ENCODE measurements at regions not wholly inside any gene's neighbourhood (a gene's known extent, or its start where the extent isn't known, plus 50 kb on each side); places are given as distances from the start of the nearest gene placed in this dataset.

GRCh38 chr4:107243141-107243781 is 207.1 kb upstream of the DKK2 start:
- no peak for DNase-seq

DNA sequence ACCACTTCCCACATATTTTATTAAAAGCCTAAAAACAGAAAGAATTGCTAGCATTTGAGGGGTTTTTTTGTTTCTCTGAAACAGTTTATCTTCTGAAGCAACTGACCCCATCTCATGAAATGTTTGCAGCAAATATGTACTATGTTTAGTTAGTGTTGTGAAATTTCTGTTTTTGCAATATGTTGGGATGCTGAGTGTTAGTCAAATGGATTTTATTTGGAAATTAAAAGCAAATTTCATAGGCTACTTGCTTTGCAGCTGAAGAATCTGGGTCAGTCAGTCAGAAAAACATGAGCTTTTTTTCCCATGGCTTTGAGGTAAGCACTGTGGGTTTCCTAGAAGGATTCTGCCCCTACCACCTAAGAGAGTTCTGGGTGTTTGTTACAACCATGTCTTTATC is 184.9 kb upstream of the DKK2 start:
- no peak for DNase-seq

- DNase-seq = no peak
These were observed 183.6 kb upstream of the DKK2 start for GRCh38 chr4:107219681-107220080.

- DNase-seq = no peak
These were observed 180.3 kb upstream of the DKK2 start for GRCh38 chr4:107216379-107216778.

DNA sequence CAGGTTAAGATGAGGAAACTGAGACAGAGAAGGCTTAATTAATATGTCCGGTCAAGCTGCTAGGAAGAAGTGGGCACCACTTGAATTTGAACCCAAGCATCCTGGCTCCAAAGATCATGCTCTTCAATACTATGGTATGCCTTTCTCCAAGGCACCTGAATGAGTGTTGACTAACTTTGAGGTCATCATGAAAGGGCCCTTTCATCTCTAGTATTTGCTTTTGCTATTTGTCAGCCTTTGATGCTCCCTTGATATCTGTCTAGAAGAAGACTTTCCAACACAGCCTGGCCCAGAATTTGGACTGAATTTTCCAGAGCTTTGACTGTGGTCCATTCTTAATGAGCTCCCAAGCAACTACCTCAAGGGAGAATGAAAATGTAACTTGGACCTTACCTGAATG is 179.1 kb upstream of the DKK2 start:
- DNase-seq = no peak

DNA sequence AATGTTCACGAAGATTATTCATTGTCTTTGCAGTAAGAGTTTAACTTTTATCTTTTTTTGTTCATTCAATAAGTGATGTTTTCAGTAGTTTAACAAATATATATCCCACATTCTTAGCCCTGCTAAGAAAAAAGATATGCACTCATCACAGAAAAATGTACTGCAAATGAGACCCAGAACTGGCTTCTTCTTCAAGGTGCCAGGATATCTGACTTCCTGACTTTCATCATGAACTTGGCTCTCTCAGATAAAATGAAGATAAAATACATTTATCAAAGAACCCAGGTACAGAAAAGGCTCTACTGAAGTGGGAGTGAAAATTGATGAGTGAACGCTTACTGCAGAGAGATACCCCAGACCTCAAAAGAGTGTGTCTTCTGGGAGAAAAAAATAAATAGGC is 177.8 kb upstream of the DKK2 start:
- DNase-seq = no peak

- no peak for DNase-seq
These were observed 177.3 kb upstream of the DKK2 start for GRCh38 chr4:107213410-107213809.

GRCh38 chr4:107212565-107212964 is 176.5 kb upstream of the DKK2 start:
- DNase-seq = no peak

DNA sequence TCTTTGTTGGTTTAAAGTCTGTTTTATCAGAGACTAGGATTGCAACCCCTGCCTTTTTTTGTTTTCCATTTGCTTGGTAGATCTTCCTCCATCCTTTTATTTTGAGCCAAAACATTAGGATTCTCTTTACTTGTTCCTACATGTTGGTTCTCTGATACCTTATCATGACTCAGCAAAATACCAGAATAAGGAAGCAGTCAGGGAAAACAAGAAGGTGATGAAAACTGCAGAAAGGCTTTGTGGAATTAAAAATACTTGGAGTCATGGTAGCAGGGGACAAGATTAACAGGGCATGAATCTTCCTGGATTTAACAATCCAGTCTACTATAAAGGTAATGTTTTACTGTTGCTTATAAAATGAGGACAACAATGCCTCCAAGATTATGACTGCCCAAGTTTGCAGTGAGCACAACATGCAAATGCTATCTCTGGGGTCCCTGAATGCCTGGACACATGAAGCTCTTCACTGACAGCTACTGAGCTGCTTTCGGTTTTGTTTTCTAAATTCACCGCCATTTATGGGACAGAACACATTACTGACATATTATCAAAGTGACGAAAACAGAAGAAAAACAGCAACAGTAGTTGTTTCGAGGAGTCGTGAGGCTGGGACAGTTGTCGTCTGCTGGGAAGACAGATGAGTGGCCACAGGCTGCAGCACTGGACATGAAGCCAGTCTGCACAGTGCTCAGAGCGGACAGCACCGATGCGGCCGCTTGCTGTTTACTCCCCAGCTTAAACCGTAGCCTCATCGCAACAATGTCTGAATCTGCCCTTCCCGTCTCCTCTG is 174.5 kb upstream of the DKK2 start:
- no peak for DNase-seq

- DNase-seq = no peak
These were observed 167.6 kb upstream of the DKK2 start for GRCh38 chr4:107203733-107204132.

DNA sequence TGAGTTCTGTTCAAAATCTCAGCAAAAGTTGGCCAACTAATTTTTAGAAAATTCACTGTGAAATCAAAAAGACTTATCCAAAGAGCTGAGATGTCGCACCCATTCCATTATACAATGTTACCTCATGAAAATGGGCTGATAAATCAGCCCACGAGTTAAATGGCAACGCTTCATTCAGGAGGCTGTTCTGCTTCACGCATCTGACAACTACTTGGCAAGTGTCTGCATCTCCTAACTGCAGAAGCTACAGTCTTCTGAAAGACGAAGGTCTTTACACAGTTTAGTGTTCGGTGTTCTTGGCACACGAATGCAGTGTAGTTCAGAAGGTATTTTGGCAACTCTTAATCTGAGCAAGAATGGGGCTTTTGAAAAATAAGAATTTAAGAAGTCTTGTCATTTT is 166.6 kb upstream of the DKK2 start:
- DNase-seq = no peak

GRCh38 chr4:107197121-107197520 is 161.0 kb upstream of the DKK2 start:
- no peak for DNase-seq

DNA sequence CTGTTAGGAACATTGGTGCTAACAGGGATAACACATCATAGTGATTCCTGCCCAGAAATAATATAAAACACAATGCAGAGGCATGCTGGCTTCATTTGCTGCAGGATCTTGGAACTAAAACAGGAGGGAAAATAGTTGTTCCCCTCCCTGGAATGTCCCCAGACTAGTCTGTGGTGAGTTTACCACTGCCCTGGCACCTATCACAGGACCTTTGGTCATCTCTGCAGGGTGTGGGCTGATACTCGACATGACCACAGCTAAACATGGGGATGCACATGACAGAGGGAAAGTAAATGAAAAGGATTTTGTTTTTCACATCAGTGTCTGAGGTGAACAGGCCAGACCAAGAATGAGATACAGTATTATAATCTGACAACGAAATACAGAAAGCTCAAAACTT is 160.2 kb upstream of the DKK2 start:
- no peak for DNase-seq

- no peak for DNase-seq
These were observed 157.9 kb upstream of the DKK2 start for GRCh38 chr4:107194005-107194404.

DNA sequence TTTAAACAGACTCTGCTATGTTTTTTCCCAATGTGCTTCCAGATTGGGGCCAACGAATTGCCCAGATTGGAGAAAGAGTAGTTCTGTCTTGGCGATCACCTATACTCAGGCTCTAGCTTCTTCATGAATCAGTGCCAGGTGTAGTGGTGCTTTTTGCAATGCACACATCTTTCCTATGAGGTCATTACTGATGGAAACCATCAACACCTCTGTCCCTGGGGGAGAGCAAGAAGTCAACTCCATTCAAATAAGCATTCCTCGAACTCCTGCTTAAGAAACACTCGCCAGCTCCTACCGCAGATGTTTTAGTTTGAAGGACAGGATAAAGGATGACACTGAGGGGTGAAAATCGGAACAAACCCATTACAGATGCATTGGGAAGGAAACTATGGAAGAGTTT is 156.5 kb upstream of the DKK2 start:
- DNase-seq = no peak

GRCh38 chr4:107187091-107187490 is 151.0 kb upstream of the DKK2 start:
- DNase-seq = no peak

DNA sequence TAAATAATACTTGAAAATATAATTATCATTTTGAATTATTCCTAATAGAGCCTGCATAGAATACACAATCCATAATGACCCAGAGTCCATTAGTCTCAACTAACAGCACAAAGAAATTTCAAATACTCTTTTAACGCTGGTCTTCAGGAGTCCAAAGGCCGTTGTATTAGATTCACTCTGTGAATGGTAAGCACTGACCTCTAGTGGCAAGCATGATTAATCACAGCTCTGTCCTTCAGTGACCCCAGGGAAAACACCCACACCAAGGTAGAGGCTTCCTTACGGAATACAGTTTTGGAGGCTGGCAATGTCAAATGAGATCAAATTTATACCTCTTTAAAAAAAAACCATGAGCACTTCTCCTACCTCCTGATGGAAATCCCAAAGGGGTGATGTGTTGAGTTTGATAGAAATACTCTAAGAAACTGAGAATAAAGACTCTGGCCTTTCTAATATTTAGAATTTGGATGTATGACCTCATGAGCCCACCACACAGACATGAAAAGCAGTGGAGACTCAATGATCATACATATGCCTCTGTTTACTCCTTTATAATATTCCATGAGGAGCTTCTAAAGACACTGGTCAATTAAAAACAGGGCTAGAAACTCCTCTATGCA is 147.2 kb upstream of the DKK2 start:
- peak; percentile 38 to 58 for DNase-seq

DNA sequence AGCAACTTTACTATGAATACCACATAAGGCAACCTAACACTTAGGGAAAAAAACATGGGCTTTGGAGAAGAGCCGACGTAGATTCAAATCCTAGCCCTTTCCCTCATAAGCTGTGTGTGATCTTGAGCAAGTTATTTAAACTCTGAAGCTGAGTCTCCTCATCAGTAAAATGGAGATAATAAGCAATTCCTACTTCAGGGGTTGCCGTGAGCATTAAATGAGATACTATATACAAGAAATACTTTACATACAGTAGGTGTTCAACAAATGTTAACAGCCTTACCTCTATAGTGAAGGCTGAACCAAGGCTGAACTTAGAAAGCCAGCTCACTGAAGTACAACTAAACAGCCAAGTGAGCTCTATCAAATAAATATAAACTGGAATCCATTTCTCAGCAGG is 146.2 kb upstream of the DKK2 start:
- DNase-seq = no peak

- DNase-seq = no peak
These were observed 130.8 kb upstream of the DKK2 start for GRCh38 chr4:107166873-107167450.

DNA sequence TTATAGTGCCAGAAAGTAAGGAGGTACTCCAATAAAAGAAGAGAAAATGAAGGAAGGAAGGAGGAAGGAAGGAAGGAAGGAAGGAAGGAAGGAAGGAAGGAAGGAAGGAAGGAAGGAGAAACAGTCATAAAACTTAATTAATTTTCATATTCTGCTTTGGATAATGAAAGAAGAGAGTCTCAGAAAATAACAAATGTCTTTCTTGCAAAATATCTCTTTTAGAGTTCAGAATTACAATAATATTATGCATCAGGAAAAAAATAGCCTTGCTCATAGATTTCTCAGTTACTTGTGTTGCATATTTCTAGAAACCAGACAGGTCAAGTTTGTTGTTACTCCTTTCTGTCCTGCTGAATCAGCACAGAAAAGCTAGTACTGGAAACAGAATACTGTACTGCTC is 130.1 kb upstream of the DKK2 start:
- no peak for DNase-seq

- no peak for DNase-seq
These were observed 128.9 kb upstream of the DKK2 start for GRCh38 chr4:107164962-107165475.

DNA sequence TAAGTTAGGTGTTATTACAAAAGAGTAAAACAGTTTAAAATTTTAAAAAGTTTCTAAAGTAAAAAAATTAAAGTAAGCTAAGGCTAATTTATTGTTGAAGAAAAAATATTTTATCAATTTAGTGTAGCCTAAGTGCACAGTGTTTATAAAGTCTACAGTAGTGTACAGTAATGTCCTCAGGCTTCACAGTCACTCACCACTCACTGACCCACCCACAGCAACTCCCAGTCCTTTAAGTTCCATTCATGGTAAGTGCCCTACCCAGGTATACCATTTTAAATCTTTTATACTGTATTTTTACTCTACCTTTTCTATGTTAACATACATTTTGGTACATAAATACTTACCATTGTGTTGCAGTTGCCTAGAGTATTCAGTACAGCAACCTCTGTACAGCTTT is 120.3 kb upstream of the DKK2 start:
- no peak for DNase-seq

- no peak for DNase-seq
These were observed 119.3 kb upstream of the DKK2 start for GRCh38 chr4:107155366-107155765.

DNA sequence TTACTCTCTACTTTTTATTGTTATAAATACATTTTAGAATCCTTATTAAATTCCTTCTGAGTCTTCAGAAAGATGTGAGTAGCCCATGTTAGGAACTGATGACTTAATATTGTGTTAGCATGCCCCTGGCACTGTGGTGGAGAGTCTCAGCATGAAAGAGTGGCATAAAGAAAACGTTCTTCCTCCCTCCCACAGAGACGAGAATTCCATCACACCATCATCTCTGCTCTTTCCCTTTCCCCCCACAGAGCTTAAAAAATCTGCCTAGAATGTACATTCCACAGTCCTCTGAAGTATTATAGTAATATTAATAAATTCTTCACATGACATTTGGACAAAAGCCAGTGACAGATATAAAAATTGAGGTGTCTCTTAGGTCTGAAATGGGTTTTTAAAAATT is 117.8 kb upstream of the DKK2 start:
- DNase-seq = no peak
